ENCODE measurements at regions not wholly inside any gene's neighbourhood (a gene's known extent, or its start where the extent isn't known, plus 50 kb on each side); places are given as distances from the start of the nearest gene placed in this dataset.
"Not testable (repeated sequence)": the region's sequence is repeated elsewhere in the genome, so short reads cannot be mapped to it uniquely, and the experiment has no call there.

DNA sequence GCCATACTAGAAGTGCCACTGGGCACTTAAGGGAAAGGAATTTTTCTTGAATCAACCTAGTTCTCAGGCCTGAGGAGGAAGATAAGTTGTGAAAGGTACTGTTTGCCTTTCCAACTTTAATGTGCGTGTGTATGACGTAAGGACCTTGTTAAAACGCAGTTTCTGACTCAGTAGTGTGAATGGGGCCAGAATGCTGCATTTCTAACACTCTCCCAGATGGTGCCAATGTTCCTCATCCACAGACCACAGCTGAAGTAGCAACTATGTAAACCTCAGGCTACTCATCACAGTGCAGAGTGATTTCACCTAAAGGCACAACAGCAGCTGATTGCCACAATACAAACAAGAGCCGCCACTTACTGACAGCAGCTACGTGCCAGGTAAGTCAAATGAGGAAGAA is 103.6 kb downstream of the OTOL1 start:
- no peak for DNase-seq (ENCODE audit: low spot score)

DNA sequence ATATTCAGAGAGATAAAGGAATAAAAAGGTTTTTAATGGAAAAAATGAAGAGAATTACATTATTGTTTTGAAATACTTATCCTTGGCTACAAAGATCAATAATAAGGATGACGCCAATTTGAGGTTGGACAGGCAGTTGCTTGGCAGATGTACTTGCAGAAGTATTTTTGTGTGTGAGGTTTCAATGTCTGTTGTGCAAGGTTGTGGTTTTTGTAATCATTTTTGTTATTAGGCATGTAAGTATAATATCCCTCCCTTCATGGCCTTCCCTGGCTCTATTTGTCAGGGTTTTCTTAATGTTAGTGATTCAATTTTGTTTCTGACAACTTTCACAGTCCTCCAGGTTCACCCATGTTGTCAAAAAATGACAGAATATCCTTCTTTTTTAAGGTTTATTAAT is 105.9 kb downstream of the OTOL1 start:
- DNase-seq (ENCODE audit: low spot score) = no peak

DNA sequence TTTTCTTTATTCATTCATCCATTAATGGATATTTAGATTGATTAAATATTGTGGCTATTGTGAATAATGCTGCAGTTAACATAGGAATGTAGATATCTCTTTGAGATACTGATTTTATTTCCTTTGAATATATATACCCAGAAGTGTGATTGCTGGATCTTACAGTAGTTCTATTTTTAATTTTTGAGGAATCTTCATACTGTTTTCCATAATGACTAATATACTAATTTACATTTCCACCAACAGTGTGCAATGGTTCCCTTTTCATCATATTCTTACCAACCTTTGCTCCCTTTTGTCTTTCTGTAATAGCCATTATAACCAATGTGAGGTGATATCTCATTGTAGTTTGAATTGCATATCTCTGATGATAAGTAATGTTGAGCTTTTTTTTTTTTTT is 106.3 kb downstream of the OTOL1 start:
- DNase-seq (ENCODE audit: low spot score) = no peak

DNA sequence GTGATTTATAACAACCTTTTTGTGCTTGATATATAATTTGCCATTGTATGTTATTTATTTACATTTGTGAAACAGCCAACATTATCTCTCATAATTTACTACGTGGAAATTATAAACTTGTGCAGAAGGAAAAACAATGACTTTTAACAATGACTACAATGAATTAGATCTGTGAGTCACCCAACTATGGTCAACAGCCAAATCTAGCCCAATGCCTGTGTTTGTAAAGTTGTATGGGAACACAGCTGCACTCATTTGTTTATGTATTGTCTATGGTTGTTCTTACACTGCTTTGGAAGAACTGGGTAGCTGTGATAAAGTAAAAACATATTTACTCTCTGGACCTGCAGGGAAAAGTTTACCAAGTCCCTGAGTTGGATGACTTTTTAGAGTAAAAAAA is 110.4 kb downstream of the OTOL1 start:
- DNase-seq (ENCODE audit: low spot score) = no peak

DNA sequence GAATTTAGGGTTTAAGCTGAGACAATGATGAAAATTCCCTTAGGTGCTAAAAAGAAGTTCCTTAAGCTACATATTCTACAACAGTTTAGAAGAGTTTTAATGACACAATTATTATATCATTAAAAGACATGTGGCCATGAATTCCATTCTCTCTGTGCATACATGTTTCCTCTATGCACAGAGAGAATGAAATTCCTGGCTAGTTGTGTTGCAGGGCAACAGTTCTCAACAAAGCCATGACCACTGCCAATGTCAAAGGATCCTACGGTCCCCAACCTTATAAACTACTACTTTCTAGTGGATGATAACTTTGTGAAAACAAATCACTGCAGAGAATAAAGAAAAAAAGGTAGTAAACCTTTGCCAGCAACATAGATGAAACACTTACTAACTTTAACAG is 122.7 kb downstream of the OTOL1 start:
- DNase-seq (ENCODE audit: low spot score) = no peak

DNA sequence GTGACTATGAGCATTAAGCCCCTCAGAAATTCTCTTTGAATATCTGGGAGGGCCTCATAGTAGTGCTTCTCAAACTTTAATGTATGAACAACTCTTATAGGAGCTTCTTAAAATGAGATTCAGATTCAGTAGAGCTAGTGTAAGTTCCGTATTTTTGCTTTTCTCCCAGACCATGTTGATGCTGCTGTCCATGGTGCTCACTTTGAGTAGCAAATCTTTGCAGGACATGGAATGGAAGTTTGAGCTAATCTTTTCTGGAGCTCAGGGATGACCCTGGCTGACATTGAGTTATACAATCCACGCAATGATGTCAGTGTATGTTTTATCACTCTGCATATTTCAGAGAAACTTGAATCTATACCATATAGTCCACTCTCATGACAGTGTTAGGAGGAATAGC is 134.2 kb downstream of the OTOL1 start:
- no peak for DNase-seq (ENCODE audit: low spot score)

DNA sequence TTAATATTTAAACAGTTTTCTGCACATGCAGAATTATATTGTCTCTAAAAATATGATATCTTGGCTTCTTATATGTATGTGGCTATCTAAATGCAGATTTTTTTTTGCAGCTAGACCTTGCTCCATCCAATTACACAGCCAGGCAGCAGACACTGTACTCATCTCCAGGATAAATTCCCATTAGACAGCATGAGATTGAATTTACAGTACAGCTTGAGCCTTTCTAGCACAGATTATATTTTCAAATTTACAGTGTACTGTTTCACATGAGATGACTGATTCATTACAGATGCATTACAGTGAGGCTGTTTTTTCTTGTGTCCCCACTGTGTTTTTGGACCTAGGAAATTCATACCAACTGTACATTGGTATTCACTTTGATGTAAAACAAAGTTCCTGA is 134.9 kb downstream of the OTOL1 start:
- DNase-seq (ENCODE audit: low spot score) = no peak

DNA sequence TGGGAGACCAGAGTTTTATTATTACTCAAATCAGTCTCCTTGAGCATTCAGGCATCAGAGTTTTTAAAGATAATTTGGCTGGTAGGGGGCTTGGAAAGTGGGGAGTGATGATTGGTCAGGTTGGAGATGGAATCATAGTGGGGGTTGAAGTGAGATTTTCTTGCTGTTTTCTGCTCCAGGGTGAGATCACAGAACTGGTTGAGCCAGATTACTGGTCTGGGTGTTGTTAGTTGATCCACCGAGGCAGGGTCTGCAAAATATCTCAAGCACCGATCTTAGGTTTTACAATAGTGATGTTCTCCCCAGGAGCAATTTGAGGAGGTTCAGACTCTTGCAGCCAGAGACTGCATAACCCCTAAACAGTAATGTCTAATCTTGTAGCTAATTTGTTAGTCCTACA is 141.0 kb downstream of the OTOL1 start:
- DNase-seq (ENCODE audit: low spot score) = no peak

DNA sequence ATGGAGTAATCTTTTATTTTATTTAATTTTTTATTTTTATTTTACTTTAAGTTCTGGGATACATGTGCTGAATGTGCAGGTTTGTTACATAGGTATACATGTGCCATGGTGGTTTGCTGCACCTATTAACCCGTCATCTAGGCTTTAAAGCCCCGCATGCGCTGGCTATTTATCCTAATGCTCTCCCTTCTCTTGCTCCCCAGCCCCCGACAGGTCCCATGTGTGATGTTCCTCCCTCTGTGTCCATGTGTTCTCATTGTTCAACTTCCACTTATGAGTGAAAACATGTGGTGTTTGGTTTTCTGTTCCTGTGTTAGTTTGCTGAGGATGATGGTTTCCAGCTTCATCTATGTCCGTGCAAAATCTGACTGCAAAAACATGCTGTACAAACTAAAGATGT is 142.5 kb downstream of the OTOL1 start:
- DNase-seq (ENCODE audit: low spot score) = not testable (repeated sequence)

DNA sequence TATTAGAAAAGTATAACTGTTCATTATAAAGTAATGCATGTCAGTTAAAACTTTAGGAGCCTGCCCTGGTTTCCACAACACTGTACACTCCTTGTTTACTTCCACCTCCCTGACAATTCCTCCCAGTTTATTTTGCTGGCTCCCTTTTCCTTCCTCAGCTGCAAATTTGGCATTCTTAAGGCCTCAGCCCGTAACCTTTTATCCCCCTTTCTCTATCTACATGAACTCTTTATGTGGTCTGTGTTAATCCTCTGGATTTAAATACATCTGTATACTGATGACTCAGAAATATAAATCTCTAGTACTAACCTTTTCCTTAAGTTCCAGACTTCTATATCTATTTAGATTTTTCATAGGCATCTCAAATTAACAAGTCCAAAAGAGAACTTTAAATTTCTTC is 143.6 kb downstream of the OTOL1 start:
- no peak for DNase-seq (ENCODE audit: low spot score)

DNA sequence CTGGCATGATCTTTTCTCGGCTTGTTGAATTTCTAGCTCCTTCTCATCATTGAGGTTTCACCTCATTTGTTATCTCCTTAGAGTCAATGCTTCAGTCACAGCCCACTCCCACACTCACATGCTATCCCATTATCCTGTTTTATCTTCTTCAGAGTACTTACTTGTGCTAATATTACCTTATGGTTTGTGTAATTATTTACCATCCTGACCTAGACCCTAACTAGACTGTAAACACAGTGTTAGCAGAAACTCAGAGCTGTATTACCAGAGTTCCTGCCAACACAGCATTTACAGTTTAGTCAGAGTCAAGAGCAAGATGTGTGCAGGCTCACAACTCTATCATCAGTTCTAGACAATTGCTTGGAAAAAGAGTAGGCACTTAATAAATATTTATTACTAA is 144.7 kb downstream of the OTOL1 start:
- no peak for DNase-seq (ENCODE audit: low spot score)

DNA sequence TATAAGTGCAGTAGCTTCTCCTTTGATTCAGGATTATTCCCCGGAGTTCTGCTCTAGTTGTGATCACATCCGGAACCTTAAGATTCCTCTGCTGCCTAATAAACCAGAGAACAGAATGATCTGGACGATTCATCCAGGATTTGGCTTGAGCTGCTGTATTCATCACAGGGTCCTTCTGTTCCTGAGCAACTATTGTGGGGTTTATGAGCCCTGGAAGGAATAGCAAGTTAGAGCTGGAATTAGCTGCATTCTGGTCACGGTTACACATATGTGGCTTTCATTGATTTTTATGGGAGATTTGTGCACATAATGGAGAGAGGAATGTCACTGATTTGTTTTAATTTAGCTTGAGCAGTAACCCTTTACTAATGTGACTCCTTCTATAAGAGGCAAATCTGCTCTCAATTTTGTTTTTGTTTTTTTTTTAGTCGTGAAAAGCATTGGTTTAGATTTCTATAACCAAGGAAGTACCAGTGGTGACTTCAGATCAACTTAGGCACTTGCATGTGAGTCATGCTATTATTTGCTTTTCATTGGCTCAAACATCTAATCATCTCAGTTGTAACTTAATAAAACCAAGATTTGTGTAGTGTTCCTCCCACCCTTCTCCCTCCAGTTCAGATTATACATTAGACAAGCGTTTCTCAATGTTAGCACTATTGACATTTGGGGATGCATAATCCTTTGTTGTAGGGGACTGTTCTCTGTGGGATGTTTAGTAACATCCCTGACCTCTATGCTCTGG is 148.5 kb downstream of the OTOL1 start:
- DNase-seq (ENCODE audit: low spot score) = no peak

DNA sequence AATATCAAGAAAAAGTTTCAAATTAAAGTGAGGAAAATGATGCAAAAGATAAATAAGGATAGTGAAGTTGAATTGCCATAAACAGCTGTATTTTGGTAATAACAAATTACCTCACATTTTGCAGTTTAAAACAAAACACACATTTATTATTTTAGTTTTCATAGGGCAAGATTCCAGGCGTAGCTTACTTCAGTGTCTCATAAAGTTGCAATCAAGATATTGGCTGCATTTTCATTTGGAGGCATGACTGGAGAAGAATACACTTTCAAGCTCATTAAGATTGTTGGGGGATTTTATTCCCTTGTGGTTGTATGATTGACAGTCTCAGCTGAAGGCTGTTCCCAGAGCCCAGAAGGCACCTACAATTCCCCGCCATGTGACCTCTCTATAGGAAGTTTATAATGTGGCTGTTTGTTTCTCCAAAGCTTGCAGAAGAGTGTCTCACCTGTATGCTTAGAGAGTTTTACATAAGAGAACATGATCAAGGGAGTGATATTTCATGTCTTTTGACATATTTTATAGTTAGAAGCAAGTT is 151.4 kb downstream of the OTOL1 start:
- DNase-seq (ENCODE audit: low spot score) = no peak

DNA sequence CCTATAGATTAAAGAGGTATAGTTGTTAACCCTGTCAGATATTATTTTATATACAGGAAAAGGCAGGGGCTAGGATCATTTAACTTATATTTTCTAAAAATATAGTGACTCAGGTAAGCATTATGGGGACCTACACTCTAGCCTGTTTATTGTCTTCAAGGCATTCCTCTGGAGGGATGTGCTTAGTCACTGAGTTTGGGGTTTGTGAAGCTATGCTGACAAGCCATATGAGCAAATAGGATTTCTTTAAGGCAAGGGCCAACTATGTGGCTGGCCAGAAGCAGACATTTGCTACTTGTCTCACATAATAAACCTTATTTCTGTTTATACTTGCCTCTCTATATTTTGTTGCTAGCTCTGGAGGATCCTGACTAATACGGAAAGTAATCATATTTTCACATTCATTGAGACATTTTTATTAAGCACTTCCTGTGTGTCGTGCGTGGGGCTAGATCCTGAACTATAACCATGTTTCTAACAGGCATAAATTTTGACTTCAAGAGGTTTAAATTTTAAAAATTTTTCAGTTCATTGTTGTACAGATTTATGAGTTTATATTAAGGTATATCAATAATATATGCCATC is 153.4 kb downstream of the OTOL1 start:
- DNase-seq (ENCODE audit: low spot score) = no peak

DNA sequence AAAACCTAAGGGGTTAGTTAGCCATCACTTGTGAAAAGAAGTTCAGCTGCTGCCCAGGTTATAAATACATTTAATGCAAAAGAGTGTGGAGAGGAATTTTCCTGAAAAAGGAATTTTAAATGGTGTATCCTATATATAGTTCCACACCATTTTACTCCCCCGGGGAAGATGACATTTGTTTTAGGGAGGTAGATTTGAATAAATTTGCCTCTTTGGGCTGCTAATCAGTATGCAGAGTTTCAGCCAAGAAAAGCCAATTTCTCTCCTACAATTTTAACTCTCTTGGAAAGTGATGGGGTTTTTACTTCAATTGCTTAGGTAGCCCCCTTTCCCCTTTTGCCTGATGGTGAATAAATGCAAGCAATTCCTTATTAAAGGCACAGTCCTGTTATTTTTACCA is 161.2 kb downstream of the OTOL1 start:
- no peak for DNase-seq (ENCODE audit: low spot score)

DNA sequence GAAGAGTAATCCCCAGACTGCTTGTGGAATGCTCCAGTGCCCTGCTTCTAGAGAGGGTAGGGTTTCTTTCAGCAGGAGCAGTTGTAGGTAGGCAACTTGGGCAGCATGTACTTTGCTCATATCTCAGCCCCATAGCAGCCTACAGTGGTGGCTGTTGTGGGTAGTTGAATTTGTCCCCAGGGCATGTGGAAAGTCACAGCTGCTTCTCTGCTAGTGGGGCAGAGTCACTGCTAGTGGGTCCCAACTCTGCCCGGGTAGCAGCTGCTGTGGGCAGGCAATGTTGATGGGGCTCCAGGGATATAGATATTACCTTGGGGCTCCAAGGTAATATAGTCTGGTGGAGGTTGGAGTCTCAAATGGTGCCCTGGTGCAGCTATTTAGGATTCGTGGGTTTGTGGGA is 174.5 kb downstream of the OTOL1 start:
- DNase-seq (ENCODE audit: low spot score) = no peak

DNA sequence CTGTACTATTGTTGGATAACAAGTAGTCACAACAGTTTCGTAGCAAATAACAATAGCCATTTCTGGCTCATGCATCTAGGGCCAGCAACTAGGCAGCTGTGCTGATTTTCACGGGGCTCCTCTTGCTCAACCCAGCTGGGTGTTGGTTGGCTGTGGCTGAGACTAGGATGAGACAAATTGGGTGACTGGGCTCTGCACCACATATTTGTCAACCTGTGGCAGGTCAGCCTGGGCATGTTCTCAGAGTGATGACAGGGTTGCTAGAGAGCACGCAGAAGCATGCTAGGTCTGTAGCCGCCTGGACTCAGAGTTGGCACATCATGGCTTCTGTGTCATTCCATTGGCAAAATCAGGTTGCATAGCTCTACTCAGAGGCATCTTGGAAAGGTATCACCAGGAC is 175.9 kb downstream of the OTOL1 start:
- DNase-seq (ENCODE audit: low spot score) = no peak

DNA sequence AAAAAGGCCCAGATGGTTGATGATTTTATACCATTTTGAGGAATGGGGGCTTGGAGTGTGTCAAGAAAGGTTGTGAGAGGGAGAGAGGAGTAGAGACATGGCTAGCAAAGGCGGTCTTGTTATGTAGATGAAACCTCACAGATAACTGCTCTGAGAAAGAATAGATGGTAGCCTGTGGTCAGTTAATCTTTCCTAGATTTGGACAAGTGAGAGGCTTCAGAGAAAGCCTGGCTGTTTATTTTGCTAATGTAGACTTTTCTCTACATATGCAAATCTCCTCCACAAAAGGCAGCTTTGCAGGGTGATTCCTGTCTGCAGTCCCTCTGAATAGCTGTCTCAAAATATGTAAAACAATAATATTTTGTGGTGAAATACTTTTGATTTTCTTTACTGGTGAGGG is 177.3 kb downstream of the OTOL1 start:
- DNase-seq (ENCODE audit: low spot score) = no peak

DNA sequence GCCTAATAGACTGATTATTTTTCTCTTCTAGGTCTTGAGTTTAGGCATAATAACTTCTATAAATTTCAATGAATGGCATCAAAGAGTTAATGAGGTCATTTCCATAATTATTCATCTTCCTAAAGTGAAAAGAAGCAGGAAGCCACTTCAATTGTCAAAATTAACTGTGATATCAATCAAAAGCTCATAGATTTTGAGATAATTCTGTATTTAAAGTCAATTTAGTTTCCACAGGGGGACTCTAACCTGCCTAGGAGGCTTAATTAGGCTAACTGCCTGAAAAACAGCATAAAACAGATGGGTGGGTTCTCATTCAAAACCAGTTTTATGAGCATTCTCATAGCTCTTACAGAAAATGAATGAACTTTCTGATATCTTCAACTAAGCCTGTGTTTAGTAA is 177.8 kb downstream of the OTOL1 start:
- DNase-seq (ENCODE audit: low spot score) = no peak

DNA sequence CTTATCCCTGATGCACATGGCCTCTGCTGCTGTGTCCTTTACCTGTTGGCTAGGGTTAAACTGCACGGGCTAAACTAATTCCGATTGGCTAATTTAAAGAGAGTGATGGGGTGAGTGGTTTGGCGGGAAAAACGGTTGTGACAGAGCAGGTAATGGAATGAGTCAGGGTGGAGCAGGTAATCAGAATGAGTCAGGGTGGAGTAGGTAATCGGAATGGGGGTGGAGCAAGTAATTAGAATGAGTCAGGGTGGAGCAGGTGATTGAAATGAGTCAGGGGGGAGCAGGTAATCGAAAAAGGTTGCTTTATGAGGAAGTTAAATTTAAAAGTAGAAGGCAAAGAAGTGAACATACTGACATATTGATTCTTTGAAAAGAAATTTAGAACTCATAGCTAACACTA is 185.2 kb downstream of the OTOL1 start:
- not testable (repeated sequence) for DNase-seq (ENCODE audit: low spot score)

DNA sequence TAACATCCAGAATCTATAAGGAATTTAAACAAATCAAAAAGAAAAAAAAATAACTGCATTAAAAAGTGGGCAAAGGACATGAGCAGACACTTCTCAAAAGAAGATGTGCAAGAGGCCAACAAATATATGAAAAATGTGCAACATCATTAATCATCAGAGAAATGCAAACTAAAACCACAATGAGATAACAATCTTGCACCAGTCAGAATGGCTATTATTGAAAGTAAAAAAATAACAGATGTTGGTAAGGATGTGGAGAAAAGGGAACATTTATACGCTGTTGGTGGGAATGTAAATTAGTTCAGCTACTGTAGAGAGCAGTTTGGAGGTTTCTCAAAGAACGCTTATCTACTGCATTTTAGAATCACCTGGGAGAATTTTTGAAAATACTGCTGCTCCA is 186.1 kb downstream of the OTOL1 start:
- no peak for DNase-seq (ENCODE audit: low spot score)

DNA sequence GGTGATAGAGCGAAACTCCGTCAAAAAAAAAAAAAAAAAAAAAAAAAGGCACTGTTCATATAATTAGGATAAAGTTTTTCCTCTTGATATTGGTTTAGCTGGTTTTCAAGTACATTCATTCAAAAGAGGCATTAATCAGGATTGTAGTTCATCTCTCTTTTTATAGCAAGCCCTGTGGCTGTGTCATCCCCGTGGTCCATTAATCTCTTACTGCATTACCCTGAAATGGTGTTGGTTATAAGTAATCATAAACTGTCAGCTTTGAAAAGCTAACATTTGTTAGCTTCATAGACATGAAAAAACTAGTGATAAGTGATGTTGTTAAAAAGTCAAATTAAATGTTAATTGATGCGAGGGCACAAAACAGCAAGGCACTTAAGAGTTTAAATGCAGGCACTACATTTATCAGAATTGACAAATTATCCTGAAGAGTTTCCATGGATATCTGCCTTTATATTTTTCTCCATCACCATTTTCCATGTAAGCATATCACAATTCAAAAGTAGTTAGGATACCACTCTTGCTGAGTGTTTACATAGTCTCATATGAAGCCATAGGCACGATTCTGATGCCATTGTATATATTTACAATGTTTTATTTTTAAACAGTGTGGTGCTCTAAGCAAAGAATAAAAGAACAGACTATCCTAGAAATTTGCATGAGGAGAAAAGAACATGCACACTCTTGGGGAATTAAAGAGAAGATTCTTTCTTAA is 193.1 kb downstream of the OTOL1 start:
- DNase-seq (ENCODE audit: low spot score) = no peak

DNA sequence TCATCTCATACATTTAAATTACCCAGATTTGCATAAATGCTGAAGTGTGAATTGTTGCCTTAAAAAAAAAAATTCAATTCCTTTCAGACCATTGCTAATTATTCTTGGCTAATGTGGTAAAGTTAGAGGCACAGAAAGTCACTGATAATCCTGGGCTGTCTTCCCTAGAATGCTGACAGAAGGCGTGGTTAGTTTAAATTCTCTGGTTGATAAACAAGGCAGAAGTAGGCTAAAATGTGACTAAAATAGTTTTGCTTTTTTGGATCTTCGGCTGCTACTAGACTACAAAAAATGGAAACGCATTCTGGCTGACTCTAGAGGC is 193.7 kb downstream of the OTOL1 start:
- DNase-seq (ENCODE audit: low spot score) = no peak

DNA sequence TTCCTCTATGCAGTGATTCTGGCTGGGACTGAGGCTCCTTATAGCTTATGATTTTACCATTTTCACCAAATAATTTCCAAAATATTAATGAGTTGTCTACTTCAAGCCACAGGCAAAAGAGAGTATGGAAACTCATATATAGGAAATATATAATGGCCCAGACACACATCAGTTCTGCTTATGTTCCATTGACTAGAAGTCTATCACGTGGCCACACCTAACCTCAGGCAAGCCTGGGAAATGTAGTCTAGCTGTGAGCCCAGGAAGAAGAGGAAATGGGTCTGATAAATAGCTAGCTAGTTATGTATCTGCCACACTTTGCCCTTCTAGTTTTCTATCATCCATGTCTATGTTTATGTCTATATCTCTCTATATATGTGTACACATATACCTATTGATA is 195.1 kb downstream of the OTOL1 start:
- DNase-seq (ENCODE audit: low spot score) = no peak

All from GM03348 (cell line).